Gastrocnemius medialis (tissue), 4 donors: ENCODE measurements at regions not wholly inside any gene's neighbourhood (a gene's known extent, or its start where the extent isn't known, plus 50 kb on each side); places are given as distances from the start of the nearest gene placed in this dataset.

ENCODE experiments used
- POLR2A ChIP-seq, 2 donors: fragments of 450-650 bp; IDR thresholded peaks; one replicate each; pipeline ENCODE4 v1.6.1; 2017; ENCODE audit warnings: antibody characterized with exemption in 2 of 2, mild to moderate bottlenecking in 2 of 2, moderate library complexity in 2 of 2
- TF ChIP-seq, protein P1 (sequence below), 5 experiments: fragments of 450-650 bp in 3 of 5; fragments of 200-600 bp in 2 of 5; sonication (generic) in 2 of 5; IDR thresholded peaks in 4 of 5; conservative IDR thresholded peaks in 1 of 5; 1 replicate in 4 of 5; 2 replicates in 1 of 5; pipeline ENCODE4 v1.5.1; 2016 to 2019; ENCODE audit warnings: antibody characterized with exemption in 5 of 5, mild to moderate bottlenecking in 3 of 5, moderate library complexity in 3 of 5

DNA sequence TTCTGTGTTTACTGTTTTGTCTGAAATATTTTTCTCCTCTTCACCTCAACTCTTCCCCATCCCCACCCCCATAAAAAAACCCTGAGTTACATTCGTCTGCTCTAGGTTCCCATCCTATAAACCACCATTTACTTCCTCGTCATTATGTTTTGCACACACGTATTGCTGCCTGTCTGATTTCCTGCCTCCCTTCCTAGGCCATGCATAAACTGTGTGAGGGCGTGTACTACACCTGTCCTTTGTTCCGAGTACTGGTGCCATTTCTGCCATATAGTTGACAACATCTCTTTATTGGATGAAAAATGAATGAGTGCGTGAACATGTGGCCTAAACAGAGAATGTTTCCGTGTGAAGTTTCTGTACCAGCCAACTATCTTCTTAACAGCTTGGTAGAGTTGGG lies 258.5 kb upstream of the FAT1 start:
- TF ChIP-seq, protein P1, sequence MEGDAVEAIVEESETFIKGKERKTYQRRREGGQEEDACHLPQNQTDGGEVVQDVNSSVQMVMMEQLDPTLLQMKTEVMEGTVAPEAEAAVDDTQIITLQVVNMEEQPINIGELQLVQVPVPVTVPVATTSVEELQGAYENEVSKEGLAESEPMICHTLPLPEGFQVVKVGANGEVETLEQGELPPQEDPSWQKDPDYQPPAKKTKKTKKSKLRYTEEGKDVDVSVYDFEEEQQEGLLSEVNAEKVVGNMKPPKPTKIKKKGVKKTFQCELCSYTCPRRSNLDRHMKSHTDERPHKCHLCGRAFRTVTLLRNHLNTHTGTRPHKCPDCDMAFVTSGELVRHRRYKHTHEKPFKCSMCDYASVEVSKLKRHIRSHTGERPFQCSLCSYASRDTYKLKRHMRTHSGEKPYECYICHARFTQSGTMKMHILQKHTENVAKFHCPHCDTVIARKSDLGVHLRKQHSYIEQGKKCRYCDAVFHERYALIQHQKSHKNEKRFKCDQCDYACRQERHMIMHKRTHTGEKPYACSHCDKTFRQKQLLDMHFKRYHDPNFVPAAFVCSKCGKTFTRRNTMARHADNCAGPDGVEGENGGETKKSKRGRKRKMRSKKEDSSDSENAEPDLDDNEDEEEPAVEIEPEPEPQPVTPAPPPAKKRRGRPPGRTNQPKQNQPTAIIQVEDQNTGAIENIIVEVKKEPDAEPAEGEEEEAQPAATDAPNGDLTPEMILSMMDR (IDR thresholded peaks at IDR 0.05 in 4 of 5, conservative IDR thresholded peaks at IDR 0.05 in 1 of 5): no peak
- no peak for TF ChIP-seq POLR2A (IDR thresholded peaks at IDR 0.05)
